ENCODE measurements at regions not wholly inside any gene's neighbourhood (a gene's known extent, or its start where the extent isn't known, plus 50 kb on each side); places are given as distances from the start of the nearest gene placed in this dataset.

DNA sequence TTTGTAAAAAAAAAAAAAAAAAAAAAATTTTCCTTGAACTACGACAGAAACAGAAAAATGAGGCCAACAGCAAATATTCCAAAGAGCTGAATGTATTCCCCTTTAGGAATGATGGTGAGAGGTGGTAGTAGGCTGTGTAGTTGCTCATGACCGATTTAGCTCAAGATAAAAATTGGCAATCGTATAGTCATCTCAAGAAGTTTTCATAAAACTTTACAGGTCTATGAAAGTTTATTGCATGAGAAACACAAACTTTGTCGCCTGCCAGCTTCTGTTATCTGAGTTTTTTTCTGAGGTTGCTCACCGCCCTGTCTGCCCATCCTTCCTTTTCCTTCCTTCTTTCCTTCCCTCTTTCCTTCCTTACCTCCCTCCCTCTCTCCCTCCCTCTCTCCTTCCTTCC, 605.5 kb downstream of the BCL11B start:
- POLR2A ChIA-PET = no interaction called here
- H3K27me3 ChIP-seq (ENCODE audit: control insufficient read depth, insufficient read depth, low read length) = no peaks in the 10 kb centered on the region
- no peak for TF ChIP-seq CTCF (IDR thresholded peaks at IDR 0.05; ENCODE audit: low read depth, low read length)
- no peak for DNase-seq (ENCODE audit: low read depth, low spot score)
- peaks cover 10% of the 10 kb centered on the region for H3K9me3 ChIP-seq (ENCODE audit: control insufficient read depth, insufficient read depth, low read length)
- H3K4me3 ChIP-seq (ENCODE audit: low read depth, low read length) = no peak overlapping the region
- CTCF ChIA-PET = interaction anchor here (0.6 kb wide), 1 partner anchor 726 kb away, joined by 3 read pairs; no protein-coding TSS in a partner anchor
- H3K27ac ChIP-seq (ENCODE audit: low read depth, low read length) = no peak overlapping the region

DNA sequence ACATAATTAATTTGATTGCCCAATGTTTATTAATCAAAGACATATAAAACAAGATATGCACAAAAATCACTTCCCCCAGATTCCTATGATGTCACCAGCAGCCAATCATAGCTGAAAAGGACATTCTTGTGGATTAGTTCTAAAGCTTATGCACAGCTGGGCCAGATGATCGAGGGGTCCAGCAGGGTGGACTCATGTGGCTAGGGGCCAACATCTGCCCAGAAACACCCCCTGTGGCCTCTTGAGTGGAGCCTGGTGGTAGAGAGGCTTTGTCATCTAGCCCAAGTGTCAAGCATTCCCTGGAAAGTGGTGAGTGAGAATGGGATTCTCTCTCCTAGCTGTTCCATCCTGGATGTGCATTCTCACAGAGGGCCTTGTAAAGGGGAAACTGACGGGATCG, 590.0 kb downstream of the BCL11B start:
- no peak for DNase-seq (ENCODE audit: low read depth, low spot score)
- POLR2A ChIA-PET = no interaction called here
- peaks cover 45% of the 10 kb centered on the region for H3K9me3 ChIP-seq (ENCODE audit: control insufficient read depth, insufficient read depth, low read length)
- TF ChIP-seq CTCF (IDR thresholded peaks at IDR 0.05; ENCODE audit: low read depth, low read length) = no peak
- H3K27me3 ChIP-seq (ENCODE audit: control insufficient read depth, insufficient read depth, low read length) = no peaks in the 10 kb centered on the region
- H3K27ac ChIP-seq (ENCODE audit: low read depth, low read length) = no peak overlapping the region
- H3K4me3 ChIP-seq (ENCODE audit: low read depth, low read length) = no peak overlapping the region
- CTCF ChIA-PET = no interaction called here

DNA sequence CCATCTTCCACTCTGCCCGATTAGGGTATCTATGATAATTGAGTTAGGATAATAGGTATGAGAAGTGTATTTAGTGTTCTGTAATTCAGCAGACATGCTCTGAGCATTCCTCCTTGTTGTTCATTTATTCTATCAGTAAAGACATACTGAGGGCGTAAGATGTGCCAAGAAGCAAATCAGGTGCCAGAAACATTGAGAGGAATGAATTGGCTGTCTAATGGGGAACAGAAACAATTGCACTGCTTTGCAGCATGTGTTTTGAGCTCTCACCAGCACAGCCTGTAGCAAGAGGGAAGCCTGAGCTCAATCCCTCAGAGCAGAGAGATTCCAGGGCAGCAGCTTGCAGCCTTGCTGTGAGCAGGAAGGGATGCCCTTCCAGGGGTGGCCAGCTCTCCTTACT, 589.3 kb downstream of the BCL11B start:
- Histone ChIP-seq H3K4me3 (ENCODE audit: low read depth, low read length) (no peak overlapping the region), H3K27ac (ENCODE audit: low read depth, low read length) (no peak overlapping the region), H3K9me3 (ENCODE audit: control insufficient read depth, insufficient read depth, low read length) (peaks cover 52% of the 10 kb centered on the region), H3K27me3 (ENCODE audit: control insufficient read depth, insufficient read depth, low read length) (no peaks in the 10 kb centered on the region)
- DNase-seq (ENCODE audit: low read depth, low spot score) = no peak
- POLR2A ChIA-PET = no interaction called here
- TF ChIP-seq CTCF (IDR thresholded peaks at IDR 0.05; ENCODE audit: low read depth, low read length) = no peak
- CTCF ChIA-PET = no interaction called here

GRCh38 chr14:98684468-98684867, 587.5 kb downstream of the BCL11B start:
- no peak for TF ChIP-seq CTCF (IDR thresholded peaks at IDR 0.05; ENCODE audit: low read depth, low read length)
- DNase-seq (ENCODE audit: low read depth, low spot score) = no peak

GRCh38 chr14:98685725-98686124, 586.3 kb downstream of the BCL11B start:
- no peaks in the 10 kb centered on the region for H3K27me3 ChIP-seq (ENCODE audit: control insufficient read depth, insufficient read depth, low read length)
- CTCF ChIA-PET = no interaction called here
- peaks cover 62% of the 10 kb centered on the region for H3K9me3 ChIP-seq (ENCODE audit: control insufficient read depth, insufficient read depth, low read length)
- DNase-seq (ENCODE audit: low read depth, low spot score) = no peak
- POLR2A ChIA-PET = no interaction called here
- TF ChIP-seq CTCF (IDR thresholded peaks at IDR 0.05; ENCODE audit: low read depth, low read length) = no peak
- H3K4me3 ChIP-seq (ENCODE audit: low read depth, low read length) = no peak overlapping the region
- H3K27ac ChIP-seq (ENCODE audit: low read depth, low read length) = no peak overlapping the region

More at GRCh38 chr14:98684468-98684867, 587.5 kb downstream of the BCL11B start:
- H3K27me3 ChIP-seq (ENCODE audit: control insufficient read depth, insufficient read depth, low read length) = no peaks in the 10 kb centered on the region
- H3K9me3 ChIP-seq (ENCODE audit: control insufficient read depth, insufficient read depth, low read length) = peaks cover 63% of the 10 kb centered on the region
- H3K27ac ChIP-seq (ENCODE audit: low read depth, low read length) = no peak overlapping the region
- no peak overlapping the region for H3K4me3 ChIP-seq (ENCODE audit: low read depth, low read length)
- ChIA-PET POLR2A (no interaction called here), CTCF (no interaction called here)

All from AG04450 (cell line).